Liver (tissue), 3 donors: ENCODE measurements at regions not wholly inside any gene's neighbourhood (a gene's known extent, or its start where the extent isn't known, plus 50 kb on each side); places are given as distances from the start of the nearest gene placed in this dataset.
"Not testable (repeated sequence)": the region's sequence is repeated elsewhere in the genome, so short reads cannot be mapped to it uniquely, and the experiment has no call there.

Source experiments
- CTCF ChIP-seq: fragments of 150-350 bp; IDR thresholded peaks from 2 replicates; pipeline ENCODE4 v1.5.1; 2017; ENCODE audit warnings: improper control_type of control experiment, low read depth, low read length; ENCODE audit not compliant: missing input control
- GABPA ChIP-seq, 2 donors: IDR thresholded peaks in 1 of 2; conservative IDR thresholded peaks in 1 of 2; 2 replicates each; pipeline ENCODE4 v1.6.1; 2016; ENCODE audit warnings: antibody characterized with exemption in 2 of 2, mild to moderate bottlenecking in 1 of 2, moderate library complexity in 1 of 2
- NR2F2 ChIP-seq: IDR thresholded peaks from 2 replicates; pipeline ENCODE4 v1.6.1; 2016; ENCODE audit warnings: antibody characterized with exemption
- RAD21 ChIP-seq, 2 donors: IDR thresholded peaks; 2 replicates each; pipeline ENCODE4 v1.6.1; 2016; ENCODE audit warnings: antibody characterized with exemption in 2 of 2, mild to moderate bottlenecking in 2 of 2
- REST ChIP-seq: IDR thresholded peaks from 2 replicates; pipeline ENCODE4 v1.6.1; 2016; ENCODE audit warnings: antibody characterized with exemption, mild to moderate bottlenecking
- RXRA ChIP-seq, 2 donors: IDR thresholded peaks; 2 replicates each; pipeline ENCODE4 v1.6.1; 2017 to 2018; ENCODE audit warnings: antibody characterized with exemption in 2 of 2, mild to moderate bottlenecking in 1 of 2
- SP1 ChIP-seq: IDR thresholded peaks from 2 replicates; pipeline ENCODE4 v1.6.1; 2018; ENCODE audit warnings: antibody characterized with exemption, mild to moderate bottlenecking
- TAF1 ChIP-seq: conservative IDR thresholded peaks from 2 replicates; pipeline ENCODE4 v1.6.1; 2016; ENCODE audit warnings: antibody characterized with exemption, mild to moderate bottlenecking
- YY1 ChIP-seq: IDR thresholded peaks from 2 replicates; pipeline ENCODE4 v1.6.1; 2016; ENCODE audit warnings: antibody characterized with exemption, mild to moderate bottlenecking
- ZBTB33 ChIP-seq: IDR thresholded peaks from 2 replicates; pipeline ENCODE4 v1.6.1; 2016; ENCODE audit warnings: antibody characterized with exemption
- TF ChIP-seq, protein P1 (sequence below): IDR thresholded peaks from 2 replicates; pipeline ENCODE4 v1.6.1; 2016; ENCODE audit warnings: antibody characterized with exemption
- donor health status: healthy.
- donor health status: healthy.

DNA sequence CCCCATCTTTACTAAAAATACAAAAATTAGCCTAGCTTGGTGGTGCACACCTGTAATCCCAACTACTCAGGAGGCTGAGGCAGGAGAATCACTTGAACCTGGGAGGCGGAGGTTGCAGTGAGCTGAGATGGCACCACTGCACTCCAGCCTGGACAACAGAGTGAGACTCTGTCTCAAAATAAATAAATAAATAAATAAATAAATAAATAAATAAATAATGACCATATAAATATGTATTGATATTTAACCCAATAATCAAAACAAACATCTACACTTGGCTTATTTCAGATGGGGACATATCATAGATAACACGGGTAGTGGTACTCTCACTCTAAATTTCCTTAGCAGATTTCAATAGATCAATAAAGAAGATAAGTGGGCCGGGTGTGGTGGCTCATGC is 1923.7 kb upstream of the AGA start:
- TF ChIP-seq CTCF; GABPA (IDR thresholded peaks at IDR 0.05 in 1 of 2, conservative IDR thresholded peaks at IDR 0.05 in 1 of 2); ZBTB33; TAF1; RXRA (IDR thresholded peaks at IDR 0.05); REST; YY1; NR2F2; RAD21 (IDR thresholded peaks at IDR 0.05); SP1: not testable (repeated sequence)
- TF ChIP-seq, protein P1, sequence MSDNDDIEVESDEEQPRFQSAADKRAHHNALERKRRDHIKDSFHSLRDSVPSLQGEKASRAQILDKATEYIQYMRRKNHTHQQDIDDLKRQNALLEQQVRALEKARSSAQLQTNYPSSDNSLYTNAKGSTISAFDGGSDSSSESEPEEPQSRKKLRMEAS, result not testable (repeated sequence)
